ENCODE measurements at regions not wholly inside any gene's neighbourhood (a gene's known extent, or its start where the extent isn't known, plus 50 kb on each side); places are given as distances from the start of the nearest gene placed in this dataset.

DNA sequence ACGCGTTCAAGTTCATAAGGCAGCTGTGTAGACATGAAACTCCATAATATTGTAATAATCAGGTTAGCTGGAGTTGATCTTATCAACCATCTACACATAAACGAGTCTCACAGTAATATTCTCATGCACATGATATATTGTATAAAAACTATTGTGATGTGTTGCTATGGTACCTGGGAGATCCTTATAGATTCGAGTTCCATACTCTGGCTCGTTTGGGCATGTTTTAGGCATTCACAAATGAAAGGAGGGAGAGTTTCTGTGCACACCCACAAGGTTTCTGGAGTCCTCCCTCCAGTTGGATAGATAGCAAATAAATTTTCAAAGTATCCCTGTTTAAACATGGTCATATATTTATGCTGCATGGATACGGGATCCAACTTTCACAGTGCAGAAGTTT is 567.5 kb upstream of the SLC35B3 start:
- TF ChIP-seq, protein P1, sequence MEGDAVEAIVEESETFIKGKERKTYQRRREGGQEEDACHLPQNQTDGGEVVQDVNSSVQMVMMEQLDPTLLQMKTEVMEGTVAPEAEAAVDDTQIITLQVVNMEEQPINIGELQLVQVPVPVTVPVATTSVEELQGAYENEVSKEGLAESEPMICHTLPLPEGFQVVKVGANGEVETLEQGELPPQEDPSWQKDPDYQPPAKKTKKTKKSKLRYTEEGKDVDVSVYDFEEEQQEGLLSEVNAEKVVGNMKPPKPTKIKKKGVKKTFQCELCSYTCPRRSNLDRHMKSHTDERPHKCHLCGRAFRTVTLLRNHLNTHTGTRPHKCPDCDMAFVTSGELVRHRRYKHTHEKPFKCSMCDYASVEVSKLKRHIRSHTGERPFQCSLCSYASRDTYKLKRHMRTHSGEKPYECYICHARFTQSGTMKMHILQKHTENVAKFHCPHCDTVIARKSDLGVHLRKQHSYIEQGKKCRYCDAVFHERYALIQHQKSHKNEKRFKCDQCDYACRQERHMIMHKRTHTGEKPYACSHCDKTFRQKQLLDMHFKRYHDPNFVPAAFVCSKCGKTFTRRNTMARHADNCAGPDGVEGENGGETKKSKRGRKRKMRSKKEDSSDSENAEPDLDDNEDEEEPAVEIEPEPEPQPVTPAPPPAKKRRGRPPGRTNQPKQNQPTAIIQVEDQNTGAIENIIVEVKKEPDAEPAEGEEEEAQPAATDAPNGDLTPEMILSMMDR (IDR thresholded peaks at IDR 0.05): no peak
- TF ChIP-seq POLR2AphosphoS5 (IDR thresholded peaks at IDR 0.05; ENCODE audit: low read depth, low read length): no peak
- TF ChIP-seq, protein P2, sequence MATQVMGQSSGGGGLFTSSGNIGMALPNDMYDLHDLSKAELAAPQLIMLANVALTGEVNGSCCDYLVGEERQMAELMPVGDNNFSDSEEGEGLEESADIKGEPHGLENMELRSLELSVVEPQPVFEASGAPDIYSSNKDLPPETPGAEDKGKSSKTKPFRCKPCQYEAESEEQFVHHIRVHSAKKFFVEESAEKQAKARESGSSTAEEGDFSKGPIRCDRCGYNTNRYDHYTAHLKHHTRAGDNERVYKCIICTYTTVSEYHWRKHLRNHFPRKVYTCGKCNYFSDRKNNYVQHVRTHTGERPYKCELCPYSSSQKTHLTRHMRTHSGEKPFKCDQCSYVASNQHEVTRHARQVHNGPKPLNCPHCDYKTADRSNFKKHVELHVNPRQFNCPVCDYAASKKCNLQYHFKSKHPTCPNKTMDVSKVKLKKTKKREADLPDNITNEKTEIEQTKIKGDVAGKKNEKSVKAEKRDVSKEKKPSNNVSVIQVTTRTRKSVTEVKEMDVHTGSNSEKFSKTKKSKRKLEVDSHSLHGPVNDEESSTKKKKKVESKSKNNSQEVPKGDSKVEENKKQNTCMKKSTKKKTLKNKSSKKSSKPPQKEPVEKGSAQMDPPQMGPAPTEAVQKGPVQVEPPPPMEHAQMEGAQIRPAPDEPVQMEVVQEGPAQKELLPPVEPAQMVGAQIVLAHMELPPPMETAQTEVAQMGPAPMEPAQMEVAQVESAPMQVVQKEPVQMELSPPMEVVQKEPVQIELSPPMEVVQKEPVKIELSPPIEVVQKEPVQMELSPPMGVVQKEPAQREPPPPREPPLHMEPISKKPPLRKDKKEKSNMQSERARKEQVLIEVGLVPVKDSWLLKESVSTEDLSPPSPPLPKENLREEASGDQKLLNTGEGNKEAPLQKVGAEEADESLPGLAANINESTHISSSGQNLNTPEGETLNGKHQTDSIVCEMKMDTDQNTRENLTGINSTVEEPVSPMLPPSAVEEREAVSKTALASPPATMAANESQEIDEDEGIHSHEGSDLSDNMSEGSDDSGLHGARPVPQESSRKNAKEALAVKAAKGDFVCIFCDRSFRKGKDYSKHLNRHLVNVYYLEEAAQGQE (IDR thresholded peaks at IDR 0.05; ENCODE audit: insufficient read depth in 1 of 2, low read depth in 2 of 2, low read length in 1 of 2): no peak

Measured in Panc1 (cell line).